ENCODE measurements at regions not wholly inside any gene's neighbourhood (a gene's known extent, or its start where the extent isn't known, plus 50 kb on each side); places are given as distances from the start of the nearest gene placed in this dataset.

- TF ChIP-seq CTCF (IDR thresholded peaks at IDR 0.05) (no peak), POLR2A (IDR thresholded peaks at IDR 0.05) (no peak)
Observed at GRCh38 chr2:608711-609110, 68.5 kb downstream of the TMEM18 start.
